Activated CD8-positive, alpha-beta T cell treated with anti-CD3 and anti-CD28 coated beads for 36 hours (primary cell): ENCODE measurements at regions not wholly inside any gene's neighbourhood (a gene's known extent, or its start where the extent isn't known, plus 50 kb on each side); places are given as distances from the start of the nearest gene placed in this dataset.
"Not testable (repeated sequence)": the region's sequence is repeated elsewhere in the genome, so short reads cannot be mapped to it uniquely, and the experiment has no call there.

ENCODE experiments used
- ATAC-seq: fragments of 200-7000 bp; cut with Tn5 transposase; one replicate; pipeline ENCODE4 v1.10.0; 2021; ENCODE audit warnings: mild to moderate bottlenecking, moderate library complexity
- CTCF ChIA-PET: fragments of 350-600 bp; sonication (Branson Sonifier 250); formaldehyde crosslinking; loops from one replicate; lab custom pipeline; 2021; ENCODE audit warnings: antibody characterized with exemption; lab: Charles Lee
- POLR2A ChIA-PET: fragments of 350-600 bp; sonication (Branson Sonifier 250); formaldehyde crosslinking; loops from one replicate; lab custom pipeline; 2021; ENCODE audit warnings: antibody characterized with exemption; lab: Charles Lee
- DNase-seq: peaks from one replicate; pipeline ENCODE4 v3.0.0-alpha.2; 2020
- H3K27ac Mint-ChIP-seq: one replicate; pipeline ENCODE4 v1.8.0; 2021; ENCODE audit warnings: mild to moderate bottlenecking, mixed read lengths
- H3K27me3 Mint-ChIP-seq: one replicate; pipeline ENCODE4 v1.8.0; 2021; ENCODE audit warnings: mixed read lengths
- H3K36me3 Mint-ChIP-seq: one replicate; pipeline ENCODE4 v1.8.0; 2021; ENCODE audit warnings: low read depth, mixed read lengths
- H3K4me1 Mint-ChIP-seq: one replicate; pipeline ENCODE4 v1.8.0; 2021; ENCODE audit warnings: low read depth, mixed read lengths
- H3K4me3 Mint-ChIP-seq: one replicate; pipeline ENCODE4 v1.8.0; 2021; ENCODE audit warnings: mild to moderate bottlenecking, moderate library complexity, mixed read lengths
- H3K9me3 Mint-ChIP-seq: one replicate; pipeline ENCODE4 v1.8.0; 2021; ENCODE audit warnings: mixed read lengths
- intact Hi-C: fragments of 100-400 bp; cut with micrococcal nuclease; formaldehyde crosslinking; loops from one replicate; pipeline ENCODE4 v1.10.0; 2022
- TF ChIP-seq, protein P1 (sequence below): fragments of 200-600 bp; IDR thresholded peaks from one replicate; pipeline ENCODE4 v1.8.0; 2022; ENCODE audit warnings: antibody characterized with exemption, mild to moderate bottlenecking

DNA sequence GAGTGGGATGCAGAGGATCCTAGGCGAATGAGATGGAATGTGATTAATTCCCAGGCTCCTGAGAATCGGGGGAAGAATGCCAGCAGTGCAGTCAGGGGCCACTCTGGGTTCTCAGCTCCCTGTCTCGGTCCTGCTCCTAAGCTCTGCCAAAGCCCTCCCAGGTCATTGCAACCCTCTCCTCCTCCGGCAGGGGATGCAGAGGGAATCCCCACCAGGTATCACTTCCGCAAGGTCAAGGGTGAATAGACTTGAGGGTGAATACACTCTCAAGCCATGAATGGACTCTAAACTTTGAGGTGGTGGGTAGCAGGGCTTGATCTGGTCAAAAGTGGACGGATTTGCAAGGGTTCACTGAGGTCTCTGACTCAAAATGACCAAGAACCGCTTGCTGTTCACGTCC is 139.3 kb upstream of the MXRA5 start:
- H3K9me3 Mint-ChIP-seq: no peaks in the 10 kb centered on the region
- CTCF ChIA-PET: no interaction called here
- TF ChIP-seq, protein P1, sequence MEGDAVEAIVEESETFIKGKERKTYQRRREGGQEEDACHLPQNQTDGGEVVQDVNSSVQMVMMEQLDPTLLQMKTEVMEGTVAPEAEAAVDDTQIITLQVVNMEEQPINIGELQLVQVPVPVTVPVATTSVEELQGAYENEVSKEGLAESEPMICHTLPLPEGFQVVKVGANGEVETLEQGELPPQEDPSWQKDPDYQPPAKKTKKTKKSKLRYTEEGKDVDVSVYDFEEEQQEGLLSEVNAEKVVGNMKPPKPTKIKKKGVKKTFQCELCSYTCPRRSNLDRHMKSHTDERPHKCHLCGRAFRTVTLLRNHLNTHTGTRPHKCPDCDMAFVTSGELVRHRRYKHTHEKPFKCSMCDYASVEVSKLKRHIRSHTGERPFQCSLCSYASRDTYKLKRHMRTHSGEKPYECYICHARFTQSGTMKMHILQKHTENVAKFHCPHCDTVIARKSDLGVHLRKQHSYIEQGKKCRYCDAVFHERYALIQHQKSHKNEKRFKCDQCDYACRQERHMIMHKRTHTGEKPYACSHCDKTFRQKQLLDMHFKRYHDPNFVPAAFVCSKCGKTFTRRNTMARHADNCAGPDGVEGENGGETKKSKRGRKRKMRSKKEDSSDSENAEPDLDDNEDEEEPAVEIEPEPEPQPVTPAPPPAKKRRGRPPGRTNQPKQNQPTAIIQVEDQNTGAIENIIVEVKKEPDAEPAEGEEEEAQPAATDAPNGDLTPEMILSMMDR: no peak
- H3K4me3 Mint-ChIP-seq: no peak overlapping the region
- intact Hi-C loops: no loop called here
- no peak overlapping the region for H3K27ac Mint-ChIP-seq
- no peaks in the 10 kb centered on the region for H3K4me1 Mint-ChIP-seq
- ATAC-seq: no peak
- H3K27me3 Mint-ChIP-seq: no peaks in the 10 kb centered on the region
- POLR2A ChIA-PET: no interaction called here
- no peak for DNase-seq
- H3K36me3 Mint-ChIP-seq: no peaks in the 10 kb centered on the region

DNA sequence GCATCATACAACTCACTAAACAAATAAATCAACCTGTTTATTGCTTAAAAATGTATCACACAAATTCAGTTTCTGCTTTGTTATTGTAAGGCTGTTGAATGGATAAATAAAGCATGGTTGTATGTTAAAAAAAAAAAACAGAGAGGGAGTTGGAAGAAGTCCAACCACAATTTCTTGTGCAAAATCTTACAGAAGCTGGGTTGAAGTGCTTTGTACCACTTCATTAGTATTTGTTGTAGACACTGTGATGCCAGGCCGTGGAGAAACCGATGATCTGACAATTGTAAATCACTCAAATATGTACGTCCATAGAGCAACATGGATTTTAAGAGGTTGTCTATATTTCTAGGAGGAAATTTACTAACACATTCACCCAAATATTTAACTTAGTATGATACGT is 132.6 kb upstream of the MXRA5 start:
- CTCF ChIA-PET: no interaction called here
- Mint-ChIP-seq H3K4me3 (no peak overlapping the region), H3K27ac (no peak overlapping the region), H3K4me1 (no peaks in the 10 kb centered on the region), H3K9me3 (no peaks in the 10 kb centered on the region), H3K36me3 (no peaks in the 10 kb centered on the region), H3K27me3 (no peaks in the 10 kb centered on the region)
- ATAC-seq (no peak), DNase-seq (no peak)
- POLR2A ChIA-PET: no interaction called here
- intact Hi-C loops: no loop called here
- TF ChIP-seq, protein P1: no peak

DNA sequence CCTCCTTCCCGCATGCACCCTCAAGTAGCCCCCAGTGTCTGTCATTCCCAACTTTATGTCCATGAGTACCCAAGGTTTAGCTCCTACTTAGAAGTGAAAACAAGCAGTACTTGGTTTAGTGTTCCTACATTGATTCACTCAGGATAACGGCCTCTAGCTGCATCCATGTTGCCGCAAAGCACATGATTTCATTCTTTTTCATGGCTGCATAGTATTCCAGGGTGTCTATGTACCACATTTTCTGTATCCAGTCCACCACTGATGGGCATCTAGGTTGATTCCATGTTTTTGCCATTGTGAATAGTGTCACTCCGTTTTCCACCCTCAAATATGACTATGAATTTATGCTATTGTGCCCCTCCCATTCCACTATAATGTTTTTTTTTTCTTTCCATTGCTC is 130.5 kb upstream of the MXRA5 start:
- H3K4me1 Mint-ChIP-seq: no peaks in the 10 kb centered on the region
- no peak overlapping the region for H3K27ac Mint-ChIP-seq
- ATAC-seq (no peak), DNase-seq (no peak)
- TF ChIP-seq, protein P1: no peak
- no peaks in the 10 kb centered on the region for H3K9me3 Mint-ChIP-seq
- H3K4me3 Mint-ChIP-seq: no peak overlapping the region
- H3K36me3 Mint-ChIP-seq: no peaks in the 10 kb centered on the region
- ChIA-PET CTCF (no interaction called here), POLR2A (no interaction called here)
- no peaks in the 10 kb centered on the region for H3K27me3 Mint-ChIP-seq
- intact Hi-C loops: no loop called here

DNA sequence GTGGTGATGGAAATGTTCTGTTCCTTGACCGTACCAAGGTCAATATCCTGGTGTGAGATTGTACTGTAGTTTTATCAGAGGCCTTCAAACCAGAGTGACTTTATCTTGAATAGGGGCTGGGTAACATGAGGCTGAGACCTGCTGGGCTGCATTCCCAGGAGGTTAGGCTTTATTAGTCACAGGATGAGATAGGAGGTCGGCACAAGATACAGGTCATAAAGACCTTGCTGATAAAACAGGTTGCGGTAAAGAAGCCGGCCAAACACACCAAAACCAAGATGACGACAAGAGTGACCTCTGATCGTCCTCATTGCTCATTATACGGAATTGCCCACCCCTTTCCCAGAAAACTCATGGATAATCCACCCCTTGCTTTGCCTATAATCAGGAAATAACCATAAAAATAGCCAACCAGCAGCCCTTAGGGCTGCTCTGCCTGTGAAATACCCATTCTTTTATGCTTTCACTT is 123.8 kb upstream of the MXRA5 start:
- DNase-seq, H3K9me3 Mint-ChIP-seq, H3K4me3 Mint-ChIP-seq, CTCF ChIA-PET, H3K4me1 Mint-ChIP-seq, H3K36me3 Mint-ChIP-seq, POLR2A ChIA-PET, intact Hi-C loops, ATAC-seq, H3K27me3 Mint-ChIP-seq, H3K27ac Mint-ChIP-seq: not testable (repeated sequence)

DNA sequence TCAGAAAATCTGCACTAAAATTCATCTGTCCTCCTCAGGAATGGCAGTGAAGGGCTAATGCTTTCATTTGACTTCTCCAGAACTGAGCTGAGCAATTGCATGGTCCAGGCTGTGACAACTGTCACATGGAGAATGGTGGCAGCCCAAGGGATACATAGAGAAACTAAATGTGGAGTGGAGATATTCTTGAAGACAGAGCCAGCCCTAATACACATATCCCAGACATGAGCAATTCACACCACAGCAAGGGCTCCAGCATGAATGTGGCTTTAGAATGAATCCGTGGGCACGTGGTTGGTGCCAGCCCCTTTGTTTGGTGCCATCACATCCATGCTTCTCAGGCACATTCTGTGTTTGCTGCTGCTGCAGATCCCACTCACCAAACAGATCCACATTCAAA is 121.6 kb upstream of the MXRA5 start:
- Mint-ChIP-seq H3K27me3 (no peaks in the 10 kb centered on the region), H3K4me3 (no peak overlapping the region), H3K4me1 (no peaks in the 10 kb centered on the region), H3K36me3 (no peaks in the 10 kb centered on the region), H3K9me3 (no peaks in the 10 kb centered on the region), H3K27ac (no peak overlapping the region)
- ChIA-PET POLR2A (no interaction called here), CTCF (no interaction called here)
- TF ChIP-seq, protein P1: no peak
- intact Hi-C loops: no loop called here
- no peak for ATAC-seq
- no peak for DNase-seq

DNA sequence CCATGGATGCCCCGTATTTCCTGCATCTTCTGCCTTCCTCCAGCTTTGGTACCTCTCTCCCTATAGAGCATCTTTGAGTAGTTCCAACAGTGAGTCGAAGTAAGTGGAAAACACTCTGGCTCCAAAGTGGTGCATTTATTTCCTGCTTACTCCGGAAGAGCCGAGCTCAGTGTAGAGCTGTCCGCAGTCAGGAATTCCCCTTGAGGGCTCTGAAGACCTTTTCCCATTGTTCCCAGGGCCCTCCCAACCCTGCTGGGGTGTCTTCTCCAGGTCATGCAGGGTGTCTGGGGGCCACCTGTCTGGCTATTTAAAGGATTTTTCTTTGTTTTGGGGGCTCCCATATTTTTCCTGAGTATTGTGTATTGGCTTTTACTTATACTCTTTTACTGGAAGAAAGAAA is 118.6 kb upstream of the MXRA5 start:
- ChIA-PET POLR2A (no interaction called here), CTCF (no interaction called here)
- Mint-ChIP-seq H3K9me3 (no peaks in the 10 kb centered on the region), H3K4me1 (no peaks in the 10 kb centered on the region), H3K4me3 (no peak overlapping the region), H3K27ac (no peak overlapping the region), H3K36me3 (no peaks in the 10 kb centered on the region), H3K27me3 (no peaks in the 10 kb centered on the region)
- no peak for ATAC-seq
- intact Hi-C loops: no loop called here
- DNase-seq: no peak
- TF ChIP-seq, protein P1: no peak
